ENCODE measurements at regions not wholly inside any gene's neighbourhood (a gene's known extent, or its start where the extent isn't known, plus 50 kb on each side); places are given as distances from the start of the nearest gene placed in this dataset.
A peak's percentile ranks its signal among the peaks of the same experiment; 100 is the strongest.

- 69 to 84% (median 83%) methylated on average over 4 of the region's 4 CpGs for WGBS, 4 donors
- intact Hi-C loops (cut with DNase I): loop anchor here in 1 of 10 donors (10.0 kb wide), 1 partner anchor 268 kb away; no protein-coding TSS in a partner anchor
- Histone ChIP-seq H3K36me3 (no peaks in the 10 kb centered on the region), H3K4me1 (no peaks in the 10 kb centered on the region), H3K9me3 (no peaks in the 10 kb centered on the region), H3K27ac (no peak overlapping the region), H3K27me3 (no peaks in the 10 kb centered on the region), H3K4me3 (no peak overlapping the region)
- ATAC-seq: no peak
- TF ChIP-seq POLR2A (IDR thresholded peaks at IDR 0.05) (no peak), CTCF (IDR thresholded peaks at IDR 0.05) (no peak)
- no peak for DNase-seq
Observed at GRCh38 chr18:6616981-6617380, 112.5 kb upstream of the ARHGAP28 start.

- Histone ChIP-seq H3K4me3 (no peak overlapping the region), H3K36me3 (no peaks in the 10 kb centered on the region), H3K27me3 (no peaks in the 10 kb centered on the region), H3K4me1 (peaks cover 0 to 22% (median 5%) of the 10 kb centered on the region in 12 donors), H3K9me3 (no peaks in the 10 kb centered on the region), H3K27ac (no peak overlapping the region)
- TF ChIP-seq CTCF (IDR thresholded peaks at IDR 0.05) (no peak), POLR2A (IDR thresholded peaks at IDR 0.05) (no peak)
- DNase-seq (no peak), ATAC-seq (no peak)
- WGBS, 4 donors: 78 to 86% (median 80%) methylated on average over 4 of the region's 4 CpGs
- intact Hi-C loops (cut with DNase I): loop anchor here in 2 of 10 donors (5.0 to 10.0 kb wide), 2 partner anchors 49 to 253 kb away; no protein-coding TSS in a partner anchor
Observed at GRCh38 chr18:6621437-6621836, 108.1 kb upstream of the ARHGAP28 start.

GRCh38 chr18:6623278-6623677 lies 106.2 kb upstream of the ARHGAP28 start:
- H3K36me3 ChIP-seq: no peaks in the 10 kb centered on the region
- WGBS, 4 donors: 75 to 87% (median 84%) methylated on average over 2 of the region's 2 CpGs
- peaks cover 0 to 25% (median 5%) of the 10 kb centered on the region in 12 donors for H3K4me1 ChIP-seq
- H3K27ac ChIP-seq: no peak overlapping the region
- DNase-seq (no peak), ATAC-seq (no peak)
- no peaks in the 10 kb centered on the region for H3K9me3 ChIP-seq
- no peaks in the 10 kb centered on the region for H3K27me3 ChIP-seq
- TF ChIP-seq POLR2A (IDR thresholded peaks at IDR 0.05): no peak
- TF ChIP-seq CTCF (IDR thresholded peaks at IDR 0.05): no peak
- no peak overlapping the region for H3K4me3 ChIP-seq
- intact Hi-C loops (cut with DNase I): loop anchor here in 2 of 10 donors (5.0 to 10.0 kb wide), 2 partner anchors 51 to 252 kb away; no protein-coding TSS in a partner anchor

GRCh38 chr18:6624271-6624660 lies 105.2 kb upstream of the ARHGAP28 start:
- no peaks in the 10 kb centered on the region for H3K36me3 ChIP-seq
- intact Hi-C loops (cut with DNase I): loop anchor here in 2 of 10 donors (5.0 to 10.0 kb wide), 2 partner anchors 52 to 251 kb away; no protein-coding TSS in a partner anchor
- WGBS, 4 donors: 61 to 69% (median 65%) methylated on average over 5 of the region's 5 CpGs
- peak overlapping the region in 5 of 12 donors; percentile 2 to 44 (median 42) for H3K27ac ChIP-seq
- peak in 1 of 4 donors; percentile 68 for ATAC-seq
- H3K9me3 ChIP-seq: no peaks in the 10 kb centered on the region
- TF ChIP-seq POLR2A (IDR thresholded peaks at IDR 0.05) (no peak), CTCF (IDR thresholded peaks at IDR 0.05) (no peak)
- peaks cover 0 to 25% (median 5%) of the 10 kb centered on the region in 12 donors for H3K4me1 ChIP-seq
- H3K27me3 ChIP-seq: no peaks in the 10 kb centered on the region
- H3K4me3 ChIP-seq: no peak overlapping the region
- no peak for DNase-seq
